Spleen (tissue), 11 donors: ENCODE measurements at regions not wholly inside any gene's neighbourhood (a gene's known extent, or its start where the extent isn't known, plus 50 kb on each side); places are given as distances from the start of the nearest gene placed in this dataset.
A peak's percentile ranks its signal among the peaks of the same experiment; 100 is the strongest.

ENCODE experiments used
- DNase-seq: peaks from one replicate; pipeline ENCODE4 v3.0.0-alpha.2; 2020
- H3K27ac ChIP-seq, 8 donors: fragments of 200-600 bp; sonication (generic) in 7 of 8; 1 replicate in 4 of 8; 2 replicates in 4 of 8; pipeline versions ENCODE4 v1.5.0 to v1.8.0; 2016 to 2021; ENCODE audit warnings: inconsistent platforms in 4 of 8, mild to moderate bottlenecking in 4 of 8, moderate library complexity in 1 of 8
- H3K27me3 ChIP-seq, 7 donors: fragments of 200-600 bp; sonication (generic) in 6 of 7; replicated peaks in 1 of 7; 1 replicate in 4 of 7; 2 replicates in 3 of 7; pipeline versions ENCODE4 v1.5.0 to v1.8.0; 2016 to 2021; ENCODE audit warnings: inconsistent platforms in 3 of 7, mild to moderate bottlenecking in 1 of 7
- H3K36me3 ChIP-seq, 6 donors: fragments of 200-600 bp; sonication (generic) in 5 of 6; 1 replicate in 4 of 6; 2 replicates in 2 of 6; pipeline versions ENCODE4 v1.5.0 to v1.8.0; 2016 to 2021; ENCODE audit warnings: inconsistent platforms in 2 of 6
- H3K4me1 ChIP-seq, 6 donors: fragments of 200-600 bp; sonication (generic) in 5 of 6; 1 replicate in 3 of 6; 2 replicates in 3 of 6; pipeline versions ENCODE4 v1.5.0 to v1.8.0; 2016 to 2021; ENCODE audit warnings: inconsistent platforms in 3 of 6
- H3K4me3 ChIP-seq, 8 donors: fragments of 200-600 bp; sonication (generic) in 7 of 8; 1 replicate in 4 of 8; 2 replicates in 4 of 8; pipeline versions ENCODE4 v1.5.0 to v1.8.0; 2016 to 2021; ENCODE audit warnings: inconsistent platforms in 4 of 8, mild to moderate bottlenecking in 4 of 8, moderate library complexity in 2 of 8
- H3K9me3 ChIP-seq, 8 donors: fragments of 200-600 bp; sonication (generic) in 7 of 8; 1 replicate in 4 of 8; 2 replicates in 4 of 8; pipeline versions ENCODE4 v1.5.0 to v1.8.0; 2016 to 2021; ENCODE audit warnings: inconsistent platforms in 4 of 8
- POLR2A ChIP-seq, 3 donors: fragments of 450-650 bp; IDR thresholded peaks; one replicate each; pipeline ENCODE4 v1.5.1; 2017; ENCODE audit warnings: antibody characterized with exemption in 3 of 3, mild to moderate bottlenecking in 1 of 3
- POLR2AphosphoS5 ChIP-seq, 3 donors: sonication (generic); formaldehyde crosslinking; IDR thresholded peaks; one replicate each; pipeline ENCODE4 v1.5.1; 2017; ENCODE audit warnings: antibody characterized with exemption in 3 of 3
- WGBS, 5 donors: extraction: QIAGEN DNeasy Blood & Tissue Kit in 3 of 5; methylation state at CpG; one replicate each; pipeline versions ENCODE4 v1.1.5 to v1.1.7; 2013 to 2018; 5-methylcytosine and 5-hydroxymethylcytosine counted together
- intact Hi-C: fragments of 100-400 bp; cut with DNase I; formaldehyde crosslinking; loops from one replicate; pipeline ENCODE4 v1.15.0; 2023; ENCODE audit warnings: low total_unique reads
- TF ChIP-seq, protein P1 (sequence below), 11 experiments: fragments of 200-600 bp in 7 of 11; fragments of 450-650 bp in 4 of 11; sonication (generic) in 4 of 11; IDR thresholded peaks in 8 of 11; conservative IDR thresholded peaks in 3 of 11; 1 replicate in 7 of 11; 2 replicates in 4 of 11; pipeline versions ENCODE4 v1.4.0 to v1.8.0; 2016 to 2021; ENCODE audit warnings: antibody characterized with exemption in 11 of 11, inconsistent platforms in 4 of 11, mild to moderate bottlenecking in 1 of 11
- donor health status: healthy with polysubstance abuse.
- donor health status: DM: no; HTN: no; CAD: no; lungs with moderate emphysema.
- donor health status: DM: no; HTN: no; CAD: no.
- donor health status: Bipolar disorder and iron deficiency.
- donor health status: healthy.
- donor health status: DM: no; HTN: no; CAD: no.
- donor health status: DM: yes; HTN: yes; CAD: no.

DNA sequence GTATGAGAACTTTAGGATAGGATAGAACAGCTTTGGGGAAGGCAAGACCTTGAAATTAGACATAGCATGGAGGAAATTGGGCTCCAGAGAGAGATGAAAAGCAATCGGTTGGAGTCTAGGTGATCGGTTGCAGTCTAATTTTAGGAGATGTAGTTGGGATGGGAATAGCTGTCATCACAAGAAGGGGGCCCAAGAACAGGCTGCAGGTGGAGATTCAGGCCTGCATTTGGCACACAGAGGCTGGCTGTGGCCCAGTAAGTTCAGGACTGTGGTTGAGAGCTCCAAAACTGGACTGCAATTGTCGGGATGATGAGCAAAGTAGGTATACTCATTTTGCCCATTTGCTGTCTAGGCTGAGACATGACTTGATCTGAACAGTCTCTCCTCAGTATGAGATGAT, 301.3 kb upstream of the B3GALT2 start:
- intact Hi-C loops: no loop called here
- no peak for DNase-seq
- no peak overlapping the region for H3K4me3 ChIP-seq
- 94 to 96% (median 94%) methylated on average over 3 of the region's 3 CpGs for WGBS, 5 donors
- peaks cover 0 to 12% (median 0%) of the 10 kb centered on the region in 8 donors for H3K9me3 ChIP-seq
- TF ChIP-seq, protein P1, sequence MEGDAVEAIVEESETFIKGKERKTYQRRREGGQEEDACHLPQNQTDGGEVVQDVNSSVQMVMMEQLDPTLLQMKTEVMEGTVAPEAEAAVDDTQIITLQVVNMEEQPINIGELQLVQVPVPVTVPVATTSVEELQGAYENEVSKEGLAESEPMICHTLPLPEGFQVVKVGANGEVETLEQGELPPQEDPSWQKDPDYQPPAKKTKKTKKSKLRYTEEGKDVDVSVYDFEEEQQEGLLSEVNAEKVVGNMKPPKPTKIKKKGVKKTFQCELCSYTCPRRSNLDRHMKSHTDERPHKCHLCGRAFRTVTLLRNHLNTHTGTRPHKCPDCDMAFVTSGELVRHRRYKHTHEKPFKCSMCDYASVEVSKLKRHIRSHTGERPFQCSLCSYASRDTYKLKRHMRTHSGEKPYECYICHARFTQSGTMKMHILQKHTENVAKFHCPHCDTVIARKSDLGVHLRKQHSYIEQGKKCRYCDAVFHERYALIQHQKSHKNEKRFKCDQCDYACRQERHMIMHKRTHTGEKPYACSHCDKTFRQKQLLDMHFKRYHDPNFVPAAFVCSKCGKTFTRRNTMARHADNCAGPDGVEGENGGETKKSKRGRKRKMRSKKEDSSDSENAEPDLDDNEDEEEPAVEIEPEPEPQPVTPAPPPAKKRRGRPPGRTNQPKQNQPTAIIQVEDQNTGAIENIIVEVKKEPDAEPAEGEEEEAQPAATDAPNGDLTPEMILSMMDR (IDR thresholded peaks at IDR 0.05 in 8 of 11, conservative IDR thresholded peaks at IDR 0.05 in 3 of 11): no peak
- TF ChIP-seq POLR2AphosphoS5 (IDR thresholded peaks at IDR 0.05) (no peak), POLR2A (IDR thresholded peaks at IDR 0.05) (no peak)
- H3K36me3 ChIP-seq: no peaks in the 10 kb centered on the region
- H3K4me1 ChIP-seq: peaks cover 0 to 8% (median 0%) of the 10 kb centered on the region in 6 donors
- no peak overlapping the region for H3K27ac ChIP-seq
- H3K27me3 ChIP-seq: no peaks in the 10 kb centered on the region

DNA sequence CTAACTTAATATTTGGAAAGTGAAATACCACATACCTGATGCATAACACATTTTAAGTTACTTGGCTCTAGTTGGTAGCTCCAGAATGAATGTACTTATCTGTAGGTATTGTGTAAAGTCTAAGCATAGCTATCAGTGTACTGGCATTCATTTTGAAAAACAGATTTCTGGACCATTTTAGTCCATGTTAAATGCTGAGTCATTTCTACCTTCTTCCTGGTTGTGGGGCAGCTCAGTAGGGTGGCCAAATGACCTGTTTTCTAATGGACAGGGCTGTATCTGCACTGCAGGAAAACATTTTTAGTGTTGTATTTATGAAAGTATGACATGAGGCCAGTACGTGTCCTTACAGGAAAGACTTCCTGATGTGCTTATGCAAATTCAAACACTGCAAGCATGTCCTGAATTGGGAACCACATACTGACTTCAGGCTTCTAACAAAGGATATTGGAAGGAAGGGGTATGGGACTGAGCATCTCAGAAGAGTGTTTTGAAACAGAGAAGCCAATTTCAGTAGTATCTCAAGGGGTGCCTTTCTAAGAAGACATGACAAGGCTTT, 300.3 kb upstream of the B3GALT2 start:
- peaks cover 0 to 8% (median 0%) of the 10 kb centered on the region in 6 donors for H3K4me1 ChIP-seq
- H3K9me3 ChIP-seq: peaks cover 0 to 12% (median 0%) of the 10 kb centered on the region in 8 donors
- no peak for TF ChIP-seq POLR2AphosphoS5 (IDR thresholded peaks at IDR 0.05)
- TF ChIP-seq, protein P1 (IDR thresholded peaks at IDR 0.05 in 8 of 11, conservative IDR thresholded peaks at IDR 0.05 in 3 of 11): no peak
- no peak for TF ChIP-seq POLR2A (IDR thresholded peaks at IDR 0.05)
- intact Hi-C loops: no loop called here
- H3K27ac ChIP-seq: peak overlapping the region in 1 of 8 donors; percentile 6
- H3K4me3 ChIP-seq: no peak overlapping the region
- DNase-seq: no peak
- 11 to 42% (median 20%) methylated on average over 1 of the region's 1 CpG for WGBS, 5 donors
- H3K27me3 ChIP-seq: no peaks in the 10 kb centered on the region
- H3K36me3 ChIP-seq: no peaks in the 10 kb centered on the region

DNA sequence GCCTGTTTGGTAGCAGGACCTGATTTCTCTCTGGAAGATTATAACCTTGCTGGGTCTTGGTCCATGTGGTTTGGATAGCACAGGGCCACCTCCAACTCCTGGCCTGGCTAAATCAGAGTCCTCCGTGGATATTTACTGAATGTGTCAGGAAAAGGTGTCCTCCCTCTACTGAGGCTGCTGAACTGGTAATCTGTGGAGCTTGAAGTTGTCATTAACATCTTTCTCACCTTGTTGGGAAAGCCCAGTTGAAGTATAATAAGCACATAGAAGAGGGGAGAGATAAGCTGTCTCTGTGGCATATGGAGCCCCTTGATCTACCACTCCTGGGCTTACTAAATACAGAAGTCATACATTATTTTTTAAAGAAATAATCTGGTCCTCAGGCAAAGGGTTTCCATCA, 294.3 kb upstream of the B3GALT2 start:
- H3K9me3 ChIP-seq: peaks cover 0 to 6% (median 0%) of the 10 kb centered on the region in 8 donors
- no peak for TF ChIP-seq POLR2A (IDR thresholded peaks at IDR 0.05)
- TF ChIP-seq POLR2AphosphoS5 (IDR thresholded peaks at IDR 0.05): no peak
- TF ChIP-seq, protein P1 (IDR thresholded peaks at IDR 0.05 in 8 of 11, conservative IDR thresholded peaks at IDR 0.05 in 3 of 11): no peak
- no peaks in the 10 kb centered on the region for H3K27me3 ChIP-seq
- WGBS, 5 donors: 24 to 81% (median 76%) methylated on average over 1 of the region's 1 CpG
- no peak for DNase-seq
- H3K27ac ChIP-seq: peak overlapping the region in 6 of 8 donors; percentile 17 to 83 (median 70)
- no peak overlapping the region for H3K4me3 ChIP-seq
- intact Hi-C loops: no loop called here
- H3K36me3 ChIP-seq: no peaks in the 10 kb centered on the region
- peaks cover 0 to 29% (median 0%) of the 10 kb centered on the region in 6 donors for H3K4me1 ChIP-seq

DNA sequence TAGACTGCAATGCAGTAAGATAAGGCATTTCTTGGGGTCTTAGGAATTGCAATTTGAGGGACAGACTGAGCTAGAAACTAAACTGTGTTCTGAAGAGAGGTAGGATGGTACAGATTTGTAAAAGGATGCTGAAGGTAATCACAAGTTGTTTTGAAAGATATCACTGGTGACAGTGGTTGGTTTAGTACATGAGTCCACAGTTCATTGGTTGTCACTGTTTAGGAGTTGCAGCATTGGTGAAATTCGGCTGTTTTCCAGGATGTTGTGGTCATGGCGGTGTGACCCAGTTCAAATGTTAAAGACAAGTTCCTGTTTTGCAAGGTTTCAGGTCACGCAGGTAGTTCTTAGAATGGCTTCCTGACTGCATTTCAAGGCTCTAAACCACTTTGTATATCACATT, 292.8 kb upstream of the B3GALT2 start:
- intact Hi-C loops: no loop called here
- H3K36me3 ChIP-seq: no peaks in the 10 kb centered on the region
- H3K9me3 ChIP-seq: no peaks in the 10 kb centered on the region
- no peaks in the 10 kb centered on the region for H3K27me3 ChIP-seq
- H3K27ac ChIP-seq: peak overlapping the region; percentile 31 to 83 (median 66)
- peak; percentile 78 for DNase-seq
- no peak overlapping the region for H3K4me3 ChIP-seq
- peaks cover 0 to 29% (median 0%) of the 10 kb centered on the region in 6 donors for H3K4me1 ChIP-seq
- 20 to 27% (median 24%) methylated on average over 3 of the region's 3 CpGs for WGBS, 5 donors
- no peak for TF ChIP-seq POLR2A (IDR thresholded peaks at IDR 0.05)
- TF ChIP-seq, protein P1 (IDR thresholded peaks at IDR 0.05 in 8 of 11, conservative IDR thresholded peaks at IDR 0.05 in 3 of 11): no peak
- peak in 1 of 3 donors; percentile 77 for TF ChIP-seq POLR2AphosphoS5 (IDR thresholded peaks at IDR 0.05)
